Left cardiac atrium (tissue), 4 donors: ENCODE measurements at regions not wholly inside any gene's neighbourhood (a gene's known extent, or its start where the extent isn't known, plus 50 kb on each side); places are given as distances from the start of the nearest gene placed in this dataset.

Experiments
- ATAC-seq, 2 donors: fragments of 200-7000 bp; cut with Tn5 transposase; one replicate each; pipeline ENCODE4 v1.9.1; 2020; ENCODE audit warnings: mild to moderate bottlenecking in 2 of 2, moderate library complexity in 2 of 2
- DNase-seq: peaks from one replicate; pipeline ENCODE4 v3.0.0-alpha.2; 2020
- intact Hi-C, 2 donors: fragments of 100-400 bp; cut with DNase I; formaldehyde crosslinking; loops; one replicate each; pipeline versions ENCODE4 v1.14.1 to v1.15.1; 2022 to 2023
- donor health status: DM: no; HTN: yes; CAD: no.
- donor health status: DM: no; HTN: yes; CAD: no; lungs with severe emphysema.
- donor health status: DM: yes; HTN: yes; CAD: no.
- donor health status: Dilated cardiomyopathy.

DNA sequence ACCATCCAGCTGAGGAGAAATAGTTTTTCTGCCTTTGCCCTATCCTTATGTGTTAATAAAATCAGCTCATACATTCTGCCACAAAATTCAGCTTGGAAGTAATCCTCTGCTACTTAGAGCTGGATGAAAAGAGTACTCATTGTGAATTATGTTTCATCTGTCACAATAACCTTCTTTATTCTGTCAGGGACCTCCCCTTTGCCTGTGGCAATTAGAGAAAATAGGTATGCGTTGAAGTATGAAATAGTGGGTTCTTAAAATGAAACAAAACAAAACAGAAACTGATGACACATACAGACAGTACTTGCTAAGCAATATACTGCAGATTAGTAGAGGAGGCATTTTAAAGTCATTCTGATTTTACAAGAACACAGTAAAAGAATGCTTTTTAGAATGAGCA lies 578.5 kb downstream of the USP25 start:
- intact Hi-C loops: loop anchor here in 1 of 2 donors (10.0 kb wide), 1 partner anchor 93 kb away; no protein-coding TSS in a partner anchor
- DNase-seq (no peak), ATAC-seq (peak in 1 of 2 donors; percentile 25)

DNA sequence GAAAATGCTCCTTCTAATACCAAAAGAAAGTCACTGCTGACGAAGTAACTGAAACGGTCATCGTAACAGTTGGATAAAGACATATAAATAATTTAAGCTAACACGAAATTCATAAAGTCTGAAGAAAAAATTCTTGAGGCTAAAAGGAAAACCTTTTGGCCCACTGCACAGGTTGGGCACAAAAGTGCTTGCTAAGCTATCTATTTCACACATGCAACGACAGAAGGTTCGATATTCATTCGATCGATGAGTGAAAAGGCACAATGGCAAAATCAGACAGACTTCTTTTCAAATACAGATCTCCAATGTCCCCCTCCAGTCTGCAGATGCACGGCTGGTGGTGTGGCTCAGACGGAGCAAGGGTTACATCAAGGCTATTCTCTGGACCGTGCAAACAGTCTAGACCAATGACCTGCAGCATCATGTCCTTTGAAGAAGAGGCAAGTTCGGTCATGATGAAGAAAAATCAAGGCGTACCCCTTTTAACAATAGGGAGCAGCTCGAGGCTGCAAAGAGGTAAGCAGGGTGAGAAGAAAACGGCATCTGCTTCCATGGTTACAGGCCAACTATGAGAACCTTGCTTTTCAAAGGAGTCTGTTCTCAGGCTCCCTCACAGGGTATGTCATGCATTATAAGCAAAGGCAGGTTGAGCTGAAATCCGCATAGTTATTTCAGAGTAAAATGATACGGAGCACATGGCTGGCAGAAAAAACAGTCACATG lies 579.6 kb downstream of the USP25 start:
- intact Hi-C loops: loop anchor here in 1 of 2 donors (10.0 kb wide), 1 partner anchor 95 kb away; no protein-coding TSS in a partner anchor
- DNase-seq (no peak), ATAC-seq (no peak)

DNA sequence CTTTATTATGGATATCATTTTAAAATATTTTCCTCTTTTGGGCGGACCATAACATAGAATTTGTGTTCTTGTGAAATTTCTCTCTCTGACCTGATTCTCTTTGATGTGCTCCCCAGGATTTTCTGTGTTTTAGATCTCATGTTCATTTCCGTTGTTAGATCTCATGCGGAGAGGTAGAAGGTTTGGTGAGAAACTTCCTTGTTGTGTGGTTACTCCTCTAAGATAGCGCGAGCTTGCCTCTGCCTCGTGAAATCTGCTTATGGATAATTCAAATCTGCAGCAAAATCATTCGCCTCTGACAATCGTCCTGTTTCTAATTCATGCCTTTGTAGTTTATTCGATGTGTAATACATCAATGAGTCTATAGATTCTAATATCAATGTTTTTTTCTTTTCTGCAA lies 580.4 kb downstream of the USP25 start:
- intact Hi-C loops: no loop called here
- ATAC-seq (no peak), DNase-seq (no peak)

DNA sequence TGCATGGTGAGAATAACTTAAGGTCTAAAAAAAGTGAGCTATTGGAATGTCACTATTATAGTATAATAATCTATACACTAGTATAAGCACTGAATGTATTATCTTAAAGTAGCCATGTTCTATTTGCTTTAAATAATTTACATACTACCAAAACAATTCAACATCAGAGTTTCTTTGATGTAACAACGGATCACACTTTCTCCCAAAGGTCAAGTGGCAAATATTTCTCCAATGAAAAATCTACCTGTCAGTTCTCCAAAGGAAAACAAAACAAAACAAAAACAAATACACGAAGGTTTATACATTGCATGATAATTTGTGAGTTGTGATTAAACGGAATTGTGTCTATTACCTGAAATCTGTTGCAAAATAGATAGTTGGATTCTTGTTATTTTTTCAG lies 581.4 kb downstream of the USP25 start:
- ATAC-seq (no peak), DNase-seq (no peak)
- intact Hi-C loops: no loop called here

DNA sequence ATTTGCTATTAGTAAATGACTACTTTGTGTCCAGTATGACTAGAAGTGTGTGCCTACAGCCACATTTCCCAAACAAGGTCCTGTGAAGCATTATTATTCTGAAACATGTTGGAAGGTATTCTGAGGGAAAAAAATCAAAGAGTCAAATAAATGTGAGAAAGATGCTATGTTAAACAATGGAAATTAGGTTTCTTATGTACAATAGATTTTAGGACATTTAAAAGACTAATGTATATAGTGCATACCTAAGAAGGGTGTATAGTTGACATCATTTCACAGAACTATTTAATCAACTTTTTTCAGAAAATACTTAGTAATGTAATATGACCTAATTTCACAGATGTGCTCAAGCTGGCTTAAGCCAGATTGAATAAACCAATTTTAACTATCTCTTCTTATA lies 582.5 kb downstream of the USP25 start:
- intact Hi-C loops: no loop called here
- DNase-seq: no peak
- no peak for ATAC-seq

DNA sequence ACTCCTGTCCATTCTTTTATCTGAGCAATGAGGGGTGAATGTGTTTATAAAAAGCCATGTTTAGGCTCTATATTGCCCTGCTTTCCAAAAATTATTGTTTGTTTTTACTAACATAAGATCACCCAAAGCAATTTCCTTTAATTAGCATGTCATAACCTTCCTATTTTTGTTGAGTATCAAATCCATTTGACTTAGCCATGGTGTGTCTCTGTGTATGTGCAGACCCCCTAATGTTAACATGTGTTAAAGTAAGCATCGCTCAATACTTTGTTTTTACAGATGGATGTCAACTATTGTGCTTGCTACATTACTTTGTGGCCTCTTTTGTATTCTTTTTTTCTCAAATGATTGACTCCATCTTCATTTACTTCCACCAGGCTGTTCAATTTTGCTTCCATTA lies 585.4 kb downstream of the USP25 start:
- DNase-seq: no peak
- no peak for ATAC-seq
- intact Hi-C loops: no loop called here

DNA sequence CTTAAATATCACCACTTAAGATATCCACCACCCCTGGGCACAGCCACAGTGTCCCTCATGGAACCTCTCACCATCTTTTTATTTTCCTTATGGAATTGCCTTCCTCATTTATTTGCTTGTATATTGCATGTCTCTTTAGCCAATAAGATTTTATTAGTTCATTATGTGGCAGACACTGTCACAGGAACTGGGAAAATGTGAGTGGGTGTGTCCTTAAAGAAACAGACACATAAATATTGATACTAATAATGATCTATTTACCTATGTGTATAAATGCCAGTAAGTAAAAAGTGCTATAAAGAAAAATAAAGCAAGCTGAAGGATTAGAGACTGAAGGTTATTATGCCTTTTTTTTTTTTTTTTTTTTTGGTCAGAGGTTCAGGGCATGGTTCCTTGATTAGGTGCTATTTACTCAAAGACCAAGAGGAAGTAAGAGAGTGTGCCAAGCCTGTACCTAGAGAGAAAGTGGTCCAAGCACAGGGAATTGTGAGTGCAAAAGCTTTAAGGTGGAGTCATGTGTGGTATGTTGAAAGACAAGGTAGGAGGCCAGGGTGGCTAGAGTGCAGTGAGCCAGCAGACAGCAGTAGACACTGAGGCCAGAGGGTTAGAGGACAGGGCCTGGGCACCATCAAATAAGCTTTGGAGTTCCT lies 589.0 kb downstream of the USP25 start:
- ATAC-seq: no peak
- intact Hi-C loops: no loop called here
- DNase-seq: no peak

DNA sequence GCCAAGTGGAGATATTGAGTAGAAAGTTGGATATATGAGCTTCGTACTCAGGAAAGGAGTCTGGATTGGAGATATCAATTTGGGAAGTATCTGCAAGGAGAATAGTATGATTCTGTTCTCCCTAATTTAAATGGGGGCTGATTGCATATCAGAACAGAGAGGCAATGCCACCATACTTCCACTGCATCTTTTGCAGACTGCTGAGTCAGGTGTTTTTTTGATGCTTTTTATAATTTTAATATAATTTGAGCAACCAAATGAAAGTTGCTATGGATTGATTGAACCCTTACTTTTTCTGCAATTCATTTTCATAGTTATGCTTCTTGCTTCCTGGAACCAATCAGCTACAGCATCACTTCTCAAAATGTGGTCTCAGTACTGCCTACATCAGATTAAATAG lies 590.3 kb downstream of the USP25 start:
- ATAC-seq (no peak), DNase-seq (no peak)
- intact Hi-C loops: no loop called here

DNA sequence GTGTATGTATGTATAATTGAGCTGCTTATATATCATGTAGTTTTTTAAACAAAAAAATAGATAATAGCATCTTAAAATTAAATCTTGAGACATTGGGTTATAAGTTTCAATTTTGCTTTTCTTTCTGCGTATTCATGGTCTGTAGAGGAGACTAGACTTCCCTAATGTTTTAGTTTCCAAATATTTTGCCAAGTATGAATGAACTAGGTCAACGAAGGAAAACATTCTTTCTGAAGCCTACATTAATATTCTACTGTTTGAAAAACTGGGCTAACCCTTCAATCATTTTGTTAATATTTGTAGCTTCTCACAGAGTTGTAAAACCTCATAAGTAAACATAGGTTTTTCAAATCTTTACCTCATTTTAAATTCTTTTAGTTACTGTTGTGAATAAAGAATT lies 592.7 kb downstream of the USP25 start:
- DNase-seq (no peak), ATAC-seq (peak; percentile 38 to 50)
- intact Hi-C loops: no loop called here

DNA sequence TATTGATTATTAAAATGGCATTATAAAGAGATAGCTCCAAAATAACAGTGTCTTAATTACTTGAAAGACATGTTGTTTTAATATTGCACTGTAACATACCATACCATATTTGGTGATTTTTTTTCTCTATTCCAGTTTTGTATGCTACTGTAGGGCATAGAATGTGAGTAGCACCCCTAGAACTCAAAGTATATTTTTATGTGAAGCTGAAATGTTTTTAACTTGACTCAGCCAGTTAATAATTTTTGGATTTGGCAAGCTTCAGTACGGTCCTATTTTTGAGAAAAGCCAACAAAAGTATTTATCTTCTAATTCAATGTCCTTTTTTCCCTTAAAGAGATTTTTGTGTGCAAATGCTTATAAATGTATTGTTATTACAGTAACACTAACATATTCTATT lies 593.8 kb downstream of the USP25 start:
- intact Hi-C loops: no loop called here
- no peak for DNase-seq
- no peak for ATAC-seq

DNA sequence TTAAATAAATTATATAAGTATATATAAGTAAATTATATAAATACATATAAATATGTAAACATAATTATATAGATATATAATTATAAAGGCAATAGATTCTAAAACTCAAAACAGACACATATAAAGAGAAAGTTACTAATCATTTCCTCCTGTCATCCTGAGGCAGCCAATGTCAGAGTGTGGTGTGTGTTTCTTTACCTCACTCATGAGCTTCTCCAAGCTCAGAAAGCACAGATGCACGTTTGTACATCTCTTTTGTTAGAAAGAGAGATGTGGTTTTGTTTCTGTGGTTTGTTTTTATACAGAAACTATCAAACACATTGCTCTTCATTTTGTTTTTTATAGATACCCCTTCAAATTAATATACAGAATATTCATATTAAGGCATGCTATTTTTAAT lies 594.8 kb downstream of the USP25 start:
- ATAC-seq: no peak
- no peak for DNase-seq
- intact Hi-C loops: loop anchor here in 1 of 2 donors (5.0 kb wide), 1 partner anchor 242 kb away; no protein-coding TSS in a partner anchor

DNA sequence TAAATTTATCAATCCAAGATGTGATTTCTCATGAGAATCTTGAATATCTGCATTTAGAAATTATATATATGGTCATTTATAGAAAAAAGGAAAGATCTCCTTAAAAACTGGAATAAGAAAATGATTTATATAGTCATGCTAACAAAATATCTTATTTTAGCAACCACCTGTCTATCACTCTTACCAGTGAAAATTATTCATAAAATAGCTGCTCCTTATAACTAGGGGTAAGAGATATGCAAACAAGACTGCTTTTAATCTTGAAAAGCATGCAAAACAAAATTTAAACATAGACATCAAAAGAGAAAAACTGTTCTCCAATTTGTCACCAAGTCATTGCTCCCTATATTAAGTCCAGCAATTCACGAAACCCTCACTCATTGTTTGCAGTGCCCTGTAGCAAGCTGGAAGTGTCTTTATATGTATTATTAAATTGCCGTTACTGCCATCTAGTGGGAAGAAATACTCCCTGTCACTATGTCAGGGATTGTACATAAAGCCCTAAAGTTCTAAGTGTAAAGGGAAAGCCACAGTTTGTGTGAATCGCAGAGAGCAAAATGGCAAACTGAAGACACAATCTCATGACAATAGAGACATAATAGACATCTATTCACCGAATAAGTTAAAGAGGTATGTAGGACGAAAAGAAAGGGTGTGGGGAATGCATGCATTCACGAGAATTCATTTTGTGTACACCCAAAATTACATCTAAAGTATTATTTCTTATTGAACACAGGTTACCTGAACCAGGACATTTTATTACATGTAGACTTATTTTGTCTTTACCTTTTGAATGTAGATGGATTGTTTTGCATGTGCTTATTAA lies 600.5 kb downstream of the USP25 start:
- intact Hi-C loops: loop anchor here in 1 of 2 donors (2.0 to 10.0 kb wide), 3 partner anchors 115 to 435 kb away; no protein-coding TSS in a partner anchor
- no peak for DNase-seq
- peak; percentile 96 to 98 for ATAC-seq

DNA sequence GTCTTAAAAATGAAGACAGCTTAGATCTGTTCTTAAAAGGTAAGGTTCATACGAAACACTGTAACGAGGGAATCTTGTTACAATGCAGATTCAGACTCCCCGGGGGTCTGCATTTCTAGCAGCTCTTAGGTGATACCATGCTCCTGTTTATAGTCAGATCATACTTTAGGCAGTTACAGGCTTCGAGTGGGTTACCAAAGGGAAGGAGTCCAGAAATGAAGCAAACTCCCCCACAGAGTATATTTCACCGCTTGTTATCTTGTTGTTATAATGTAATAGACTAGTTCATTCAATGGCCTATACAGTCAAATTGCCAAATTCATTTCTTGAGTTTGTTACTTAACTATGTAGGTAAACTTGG lies 601.1 kb downstream of the USP25 start:
- intact Hi-C loops: loop anchor here in 1 of 2 donors (2.0 to 10.0 kb wide), 3 partner anchors 116 to 436 kb away; no protein-coding TSS in a partner anchor
- peak in 1 of 2 donors; percentile 44 for ATAC-seq

DNA sequence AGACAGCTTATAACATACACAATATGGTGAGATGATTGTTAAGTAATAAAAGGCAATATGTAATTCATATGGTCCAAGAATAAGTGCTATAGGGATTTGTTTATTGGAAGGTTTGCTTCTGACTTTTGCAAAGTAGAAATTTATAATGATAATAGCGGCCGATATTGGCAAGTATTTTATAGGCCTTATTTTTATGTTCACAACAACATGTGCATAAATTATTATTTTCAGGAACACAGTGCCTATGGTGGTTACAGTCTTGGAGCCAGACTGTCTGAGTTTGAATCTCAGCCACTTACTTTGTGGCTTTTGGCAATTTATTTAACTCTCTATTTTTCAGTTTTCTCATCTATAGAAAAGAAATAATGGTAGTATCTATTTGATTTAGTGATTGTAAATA lies 607.5 kb downstream of the USP25 start:
- DNase-seq: no peak
- ATAC-seq: no peak
- intact Hi-C loops: loop anchor here in 1 of 2 donors (10.0 kb wide), 2 partner anchors 122 to 442 kb away; no protein-coding TSS in a partner anchor

More for the DNA sequence above, 601.1 kb downstream of the USP25 start:
- DNase-seq: no peak

DNA sequence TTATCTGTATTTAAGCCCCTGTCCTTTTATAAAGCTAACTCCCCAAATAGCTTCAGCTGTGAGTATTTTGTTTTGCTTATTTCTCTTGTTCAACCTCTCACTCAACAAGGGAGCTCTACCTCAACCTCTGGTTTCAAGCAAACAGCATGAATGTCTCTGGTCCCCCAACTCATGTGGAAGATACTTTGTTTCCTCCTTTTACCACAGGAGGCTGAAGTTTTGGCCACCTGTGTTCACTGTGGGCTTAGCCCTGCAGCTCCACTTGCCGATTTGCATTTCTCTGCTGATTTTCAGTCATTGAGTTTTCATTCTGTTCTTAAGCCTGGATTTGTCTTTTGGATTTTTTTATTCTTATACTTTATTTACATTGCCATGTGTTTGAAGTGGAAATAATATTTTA lies 613.1 kb downstream of the USP25 start:
- intact Hi-C loops: no loop called here
- ATAC-seq (no peak), DNase-seq (no peak)

DNA sequence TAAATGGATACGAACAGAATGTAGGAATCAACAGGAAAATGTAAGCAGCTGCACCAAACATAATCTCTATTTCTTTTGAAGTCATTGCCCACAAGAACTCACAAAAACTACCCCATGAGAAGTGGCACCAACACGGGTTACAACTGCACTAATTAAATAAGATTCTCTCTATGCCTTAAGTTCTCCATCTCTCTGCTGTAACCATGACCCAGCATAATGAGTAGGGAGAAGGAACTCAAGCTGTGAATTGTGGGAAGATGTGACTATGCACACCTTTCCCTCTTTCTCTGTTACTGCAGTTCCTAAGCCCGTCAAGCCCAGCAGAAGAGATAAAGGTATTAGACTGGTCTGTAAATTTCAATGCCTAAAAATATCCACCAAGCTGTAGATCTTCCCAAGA lies 614.0 kb downstream of the USP25 start:
- intact Hi-C loops: no loop called here
- DNase-seq: no peak
- no peak for ATAC-seq

DNA sequence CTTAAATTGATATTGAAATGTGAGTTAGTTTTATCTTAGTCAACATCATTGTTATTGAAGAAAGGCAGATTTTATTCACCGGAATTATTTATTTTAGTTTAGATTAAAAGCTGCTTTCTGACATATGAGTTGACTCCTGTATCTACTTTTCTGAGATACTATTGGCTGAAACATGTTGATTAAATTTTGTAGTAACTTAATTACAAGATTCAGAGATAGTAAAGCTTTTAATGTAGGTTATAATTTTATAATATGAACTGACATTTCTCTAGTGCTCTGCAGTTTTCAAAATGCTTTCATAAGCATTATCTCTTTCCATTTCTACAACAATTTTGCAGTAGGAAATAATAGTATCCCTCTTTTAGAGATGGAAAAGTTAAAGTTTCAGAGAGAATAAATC lies 616.0 kb downstream of the USP25 start:
- DNase-seq (no peak), ATAC-seq (no peak)
- intact Hi-C loops: no loop called here

DNA sequence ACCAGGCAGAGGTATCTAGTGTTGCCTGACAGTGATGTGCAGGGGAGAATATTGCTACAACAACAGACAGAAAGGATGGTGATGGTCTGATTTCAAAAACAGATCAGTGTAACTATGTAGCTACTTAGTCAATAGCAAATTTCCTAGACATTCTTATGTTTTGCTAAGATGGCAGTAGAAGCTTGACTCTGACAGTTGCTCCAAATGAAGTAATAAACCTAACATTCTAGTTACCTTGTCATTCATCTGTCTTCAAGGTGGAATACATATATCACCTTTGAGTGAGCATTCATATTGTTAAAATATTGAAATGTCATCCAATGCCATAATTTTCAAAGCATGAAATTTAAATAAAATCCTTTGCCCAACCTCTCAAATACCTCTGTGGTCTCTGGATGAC lies 617.4 kb downstream of the USP25 start:
- no peak for DNase-seq
- no peak for ATAC-seq
- intact Hi-C loops: no loop called here

DNA sequence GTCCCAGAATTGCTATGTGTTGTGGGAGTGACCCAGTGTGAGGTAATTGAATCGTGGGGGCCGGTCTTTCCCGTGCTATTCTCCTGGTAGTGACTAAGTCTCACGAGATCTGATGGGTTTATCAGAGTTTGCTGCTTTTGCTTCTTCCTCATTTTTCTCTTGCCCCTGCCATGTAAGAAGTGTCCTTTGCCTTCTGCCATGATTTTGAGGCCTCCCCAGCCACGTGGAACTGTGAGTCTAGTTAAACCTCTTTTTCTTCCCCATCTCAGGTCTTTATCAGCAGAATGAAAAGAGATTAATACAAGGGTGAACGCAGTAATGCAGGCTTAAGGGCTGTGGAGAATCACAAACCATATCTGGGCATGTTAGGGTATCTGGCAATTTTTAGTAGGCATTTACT lies 624.0 kb downstream of the USP25 start:
- intact Hi-C loops: no loop called here
- ATAC-seq: no peak
- DNase-seq: no peak

DNA sequence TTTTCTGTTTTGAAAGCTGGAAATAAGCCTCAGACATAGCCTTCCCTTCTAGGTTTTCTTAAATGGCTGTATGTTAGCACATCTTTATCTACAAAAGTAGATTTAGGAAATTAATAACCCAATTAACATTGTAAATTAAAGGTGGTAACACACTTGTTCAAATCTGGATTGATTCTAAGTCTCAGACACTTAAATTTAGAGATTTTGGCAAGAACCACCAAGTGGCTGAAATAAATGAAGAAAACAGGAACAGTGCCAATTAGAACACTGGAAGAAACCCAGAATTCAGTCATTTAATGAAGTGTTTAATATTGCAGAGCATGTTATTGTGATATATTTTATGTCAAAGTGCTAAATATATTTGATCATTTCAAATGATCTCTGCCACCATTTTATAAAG lies 628.2 kb downstream of the USP25 start:
- intact Hi-C loops: no loop called here
- ATAC-seq (no peak), DNase-seq (no peak)
